ENCODE measurements at regions not wholly inside any gene's neighbourhood (a gene's known extent, or its start where the extent isn't known, plus 50 kb on each side); places are given as distances from the start of the nearest gene placed in this dataset.

- H3K36me3 ChIP-seq (ENCODE audit: control insufficient read depth, insufficient read depth, low read length), result no peaks in the 10 kb centered on the region
- no peak overlapping the region for H3K4me2 ChIP-seq (ENCODE audit: extremely low read depth, insufficient read depth, low read length)
- no peaks in the 10 kb centered on the region for H4K20me1 ChIP-seq (ENCODE audit: control insufficient read depth, extremely low read depth, insufficient read depth, low read length)
- no peak overlapping the region for H2AFZ ChIP-seq (ENCODE audit: low read length)
- DNase-seq (ENCODE audit: low read depth in 2 of 2), result no peak
- no peak for TF ChIP-seq CTCF (conservative IDR thresholded peaks at IDR 0.05 in 1 of 2, IDR thresholded peaks at IDR 0.05 in 1 of 2; ENCODE audit: low read depth in 1 of 2, low read length in 2 of 2)
- TF ChIP-seq EZH2 (IDR thresholded peaks at IDR 0.05; ENCODE audit: low read length, missing control alignments), result no peak
- H3K79me2 ChIP-seq (ENCODE audit: control insufficient read depth, insufficient read depth, low read length), result no peaks in the 10 kb centered on the region
- no peak overlapping the region for H3K27ac ChIP-seq (ENCODE audit: insufficient read depth, low read length)
- no peaks in the 10 kb centered on the region for H3K4me1 ChIP-seq (ENCODE audit: control insufficient read depth, extremely low read depth, insufficient read depth, low read length)
- H3K27me3 ChIP-seq (ENCODE audit: control insufficient read depth, insufficient read depth, low read length), result no peaks in the 10 kb centered on the region
- H3K9me3 ChIP-seq (ENCODE audit: control insufficient read depth, insufficient read depth, low read depth, low read length), result no peaks in the 10 kb centered on the region
- H3K4me3 ChIP-seq (replicated peaks in 1 of 4; ENCODE audit: control extremely low read depth in 1 of 4, insufficient read depth in 1 of 4, low read depth in 3 of 4, low read length in 4 of 4), result no peak overlapping the region
- H3K9ac ChIP-seq (ENCODE audit: insufficient read depth, low read length), result no peak overlapping the region
Measured at GRCh38 chr7:156121956-156122355, 309.7 kb upstream of the SHH start.

- no peaks in the 10 kb centered on the region for H3K36me3 ChIP-seq (ENCODE audit: control insufficient read depth, insufficient read depth, low read length)
- no peak for TF ChIP-seq EZH2 (IDR thresholded peaks at IDR 0.05; ENCODE audit: low read length, missing control alignments)
- no peak for TF ChIP-seq CTCF (conservative IDR thresholded peaks at IDR 0.05 in 1 of 2, IDR thresholded peaks at IDR 0.05 in 1 of 2; ENCODE audit: low read depth in 1 of 2, low read length in 2 of 2)
- H3K4me2 ChIP-seq (ENCODE audit: extremely low read depth, insufficient read depth, low read length), result no peak overlapping the region
- no peaks in the 10 kb centered on the region for H3K9me3 ChIP-seq (ENCODE audit: control insufficient read depth, insufficient read depth, low read depth, low read length)
- no peaks in the 10 kb centered on the region for H3K27me3 ChIP-seq (ENCODE audit: control insufficient read depth, insufficient read depth, low read length)
- DNase-seq (ENCODE audit: low read depth in 2 of 2), result no peak
- H3K4me1 ChIP-seq (ENCODE audit: control insufficient read depth, extremely low read depth, insufficient read depth, low read length), result no peaks in the 10 kb centered on the region
- H2AFZ ChIP-seq (ENCODE audit: low read length), result no peak overlapping the region
- no peaks in the 10 kb centered on the region for H3K79me2 ChIP-seq (ENCODE audit: control insufficient read depth, insufficient read depth, low read length)
- H3K27ac ChIP-seq (ENCODE audit: insufficient read depth, low read length), result no peak overlapping the region
- H3K4me3 ChIP-seq (replicated peaks in 1 of 4; ENCODE audit: control extremely low read depth in 1 of 4, insufficient read depth in 1 of 4, low read depth in 3 of 4, low read length in 4 of 4), result no peak overlapping the region
- no peak overlapping the region for H3K9ac ChIP-seq (ENCODE audit: insufficient read depth, low read length)
- H4K20me1 ChIP-seq (ENCODE audit: control insufficient read depth, extremely low read depth, insufficient read depth, low read length), result no peaks in the 10 kb centered on the region
Measured at GRCh38 chr7:156121434-156121833, 309.2 kb upstream of the SHH start.

- Histone ChIP-seq H3K27me3 (ENCODE audit: control insufficient read depth, insufficient read depth, low read length) (no peaks in the 10 kb centered on the region), H3K4me3 (replicated peaks in 1 of 4; ENCODE audit: control extremely low read depth in 1 of 4, insufficient read depth in 1 of 4, low read depth in 3 of 4, low read length in 4 of 4) (no peak overlapping the region), H3K4me1 (ENCODE audit: control insufficient read depth, extremely low read depth, insufficient read depth, low read length) (no peaks in the 10 kb centered on the region), H3K36me3 (ENCODE audit: control insufficient read depth, insufficient read depth, low read length) (no peaks in the 10 kb centered on the region), H3K27ac (ENCODE audit: insufficient read depth, low read length) (no peak overlapping the region), H3K9me3 (ENCODE audit: control insufficient read depth, insufficient read depth, low read depth, low read length) (no peaks in the 10 kb centered on the region), H3K9ac (ENCODE audit: insufficient read depth, low read length) (no peak overlapping the region), H3K79me2 (ENCODE audit: control insufficient read depth, insufficient read depth, low read length) (no peaks in the 10 kb centered on the region), H3K4me2 (ENCODE audit: extremely low read depth, insufficient read depth, low read length) (no peak overlapping the region), H2AFZ (ENCODE audit: low read length) (no peak overlapping the region), H4K20me1 (ENCODE audit: control insufficient read depth, extremely low read depth, insufficient read depth, low read length) (no peaks in the 10 kb centered on the region)
- DNase-seq (ENCODE audit: low read depth in 2 of 2), result no peak
- TF ChIP-seq EZH2 (IDR thresholded peaks at IDR 0.05; ENCODE audit: low read length, missing control alignments) (no peak), CTCF (conservative IDR thresholded peaks at IDR 0.05 in 1 of 2, IDR thresholded peaks at IDR 0.05 in 1 of 2; ENCODE audit: low read depth in 1 of 2, low read length in 2 of 2) (no peak)
Measured at GRCh38 chr7:156120552-156120951, 308.3 kb upstream of the SHH start.
